Skin of body (tissue), 1 donor: ENCODE measurements at regions not wholly inside any gene's neighbourhood (a gene's known extent, or its start where the extent isn't known, plus 50 kb on each side); places are given as distances from the start of the nearest gene placed in this dataset.
A peak's percentile ranks its signal among the peaks of the same experiment; 100 is the strongest.
"Not testable (repeated sequence)": the region's sequence is repeated elsewhere in the genome, so short reads cannot be mapped to it uniquely, and the experiment has no call there.

Experiments
- DNase-seq: peaks from one replicate; lab custom pipeline; 2025; lab: John Stamatoyannopoulos, UW

DNA sequence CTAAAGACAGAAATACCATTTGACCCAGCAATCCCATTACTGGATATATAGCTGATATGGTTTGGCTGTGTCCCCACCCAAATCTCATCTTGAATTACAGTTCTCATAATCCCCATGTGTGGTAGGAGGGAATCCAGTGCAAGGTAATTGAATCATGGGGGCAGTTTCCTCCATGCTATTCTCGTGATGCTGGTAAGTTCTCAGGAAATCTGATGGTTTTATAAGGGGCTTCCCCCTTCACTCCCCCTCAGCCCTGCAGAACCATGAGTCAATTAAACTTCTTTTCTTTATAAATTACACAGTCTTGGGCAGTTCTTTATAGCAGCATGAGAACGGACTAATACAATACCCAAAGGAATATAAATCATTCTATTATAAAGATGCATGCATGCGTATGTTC lies 184.6 kb upstream of the NR3C1 start:
- DNase-seq: not testable (repeated sequence)

DNA sequence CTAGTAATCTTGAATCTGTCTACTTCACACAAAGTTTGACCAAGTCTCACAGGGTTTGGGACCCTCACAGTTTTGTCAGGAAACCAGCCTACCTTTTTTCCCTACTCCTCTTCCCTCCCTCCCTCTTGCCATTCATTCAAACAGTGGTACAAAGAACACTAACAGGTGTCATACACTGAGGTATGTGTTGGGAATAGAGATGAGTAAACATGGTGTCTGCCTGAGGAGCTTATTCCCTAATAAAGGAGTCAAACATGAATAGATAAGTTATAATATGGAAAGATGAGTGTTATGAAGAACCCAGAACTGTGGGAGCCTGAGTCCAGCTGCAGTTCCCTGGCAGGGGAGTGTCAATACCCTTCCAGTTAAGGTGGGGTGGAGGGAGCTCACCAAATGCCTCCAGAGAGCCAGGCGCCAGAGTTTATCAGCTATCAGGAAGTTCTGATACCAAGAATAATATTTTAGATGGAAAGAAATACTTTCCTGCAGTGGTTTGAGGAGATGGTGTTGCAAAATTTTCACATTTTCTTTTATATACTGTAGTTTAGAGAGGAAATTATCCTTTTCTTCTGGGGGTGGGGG lies 183.4 kb upstream of the NR3C1 start:
- no peak for DNase-seq

DNA sequence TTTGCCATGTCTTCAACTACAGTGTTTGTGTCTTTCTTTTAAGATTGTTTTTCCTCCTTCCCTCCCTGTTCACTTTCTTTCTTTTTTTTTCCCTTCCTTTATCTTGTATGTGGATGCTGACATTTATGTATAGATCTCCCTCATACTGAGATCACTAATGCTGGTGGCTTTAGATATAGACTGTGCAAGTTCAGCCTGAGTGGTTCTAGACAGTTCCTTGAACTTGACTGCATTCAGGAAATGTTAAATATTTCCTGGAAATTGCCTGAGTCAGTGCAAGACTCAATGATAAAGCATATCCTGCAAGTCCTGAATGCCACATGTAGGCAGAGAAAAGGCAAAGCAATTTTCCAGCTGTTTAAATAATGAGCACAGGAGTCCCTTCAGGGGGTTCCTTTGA lies 182.5 kb upstream of the NR3C1 start:
- DNase-seq: peak; percentile 15

DNA sequence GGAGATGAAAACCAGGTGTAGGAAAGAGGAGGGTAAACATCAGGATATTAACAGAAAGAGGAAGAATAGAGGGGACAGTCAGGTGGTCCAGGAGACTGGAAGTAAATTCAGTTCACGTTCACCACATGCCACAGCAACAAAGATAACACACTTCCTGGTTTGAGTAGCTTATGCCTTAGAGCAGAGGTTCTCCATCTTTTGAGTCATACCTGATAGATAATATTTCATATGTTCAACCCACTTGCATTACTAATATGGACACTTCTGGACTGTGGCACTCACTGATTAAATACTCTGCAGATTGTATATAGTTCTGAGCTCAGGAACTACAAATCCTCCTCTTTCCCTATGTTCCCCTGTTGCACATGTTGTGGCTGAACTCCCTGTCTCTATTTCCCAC lies 179.9 kb upstream of the NR3C1 start:
- no peak for DNase-seq

DNA sequence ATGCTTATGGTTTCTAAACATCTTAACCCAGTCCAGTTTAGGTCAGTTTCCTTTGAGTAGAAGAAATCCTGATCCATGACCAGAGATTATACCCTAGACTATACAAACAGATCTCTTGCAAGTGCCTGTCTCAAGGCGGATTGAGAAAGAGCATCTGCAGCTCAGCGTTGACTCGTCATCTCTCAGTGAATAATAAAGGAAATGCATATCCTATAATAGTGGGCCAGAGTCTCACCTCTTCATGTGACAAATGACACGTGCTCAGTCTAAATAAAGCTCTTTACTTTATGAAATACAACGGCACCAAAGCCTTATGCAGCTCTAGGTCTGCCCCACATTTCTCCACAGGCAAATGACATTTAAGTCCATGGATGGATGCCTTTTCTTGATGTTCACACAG lies 179.4 kb upstream of the NR3C1 start:
- no peak for DNase-seq

DNA sequence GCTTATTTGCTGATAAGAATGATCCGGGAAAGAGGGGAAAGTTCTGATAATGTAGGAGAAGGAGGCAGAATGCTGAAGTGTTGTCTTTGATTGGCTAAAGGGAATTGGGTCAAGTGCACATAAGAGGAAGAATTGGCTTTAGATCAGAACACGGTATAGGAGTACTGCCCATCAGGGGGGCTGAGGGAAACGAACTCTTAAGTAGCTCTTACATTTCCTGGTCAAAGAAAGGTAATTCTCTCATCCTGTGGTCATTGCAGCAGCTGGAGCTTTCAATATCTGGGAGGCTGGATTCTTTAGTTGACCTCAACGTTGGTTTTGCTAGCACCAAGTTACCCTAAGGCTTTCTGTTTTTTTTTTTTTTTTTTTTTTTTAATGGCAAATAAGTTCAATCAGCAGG lies 178.7 kb upstream of the NR3C1 start:
- no peak for DNase-seq

DNA sequence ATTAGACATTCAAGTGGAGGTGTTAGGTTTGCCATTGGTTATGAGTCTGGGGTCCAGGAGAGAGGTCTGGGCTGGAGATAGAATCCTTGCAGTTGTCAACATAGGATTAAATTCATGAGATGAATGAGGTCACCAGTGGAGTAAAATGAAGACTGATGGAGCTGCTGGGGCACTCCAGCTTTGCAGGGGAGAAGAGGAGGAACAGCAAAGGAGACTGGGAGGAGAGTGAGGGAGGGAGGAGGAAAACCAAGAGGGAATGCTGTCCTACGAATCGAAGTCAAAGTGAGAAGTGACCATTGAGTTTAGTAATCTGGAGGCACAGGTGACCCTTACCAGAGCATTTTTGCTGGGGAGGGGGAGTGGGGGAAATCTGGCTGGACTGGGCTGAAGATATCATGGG lies 178.2 kb upstream of the NR3C1 start:
- DNase-seq: no peak

DNA sequence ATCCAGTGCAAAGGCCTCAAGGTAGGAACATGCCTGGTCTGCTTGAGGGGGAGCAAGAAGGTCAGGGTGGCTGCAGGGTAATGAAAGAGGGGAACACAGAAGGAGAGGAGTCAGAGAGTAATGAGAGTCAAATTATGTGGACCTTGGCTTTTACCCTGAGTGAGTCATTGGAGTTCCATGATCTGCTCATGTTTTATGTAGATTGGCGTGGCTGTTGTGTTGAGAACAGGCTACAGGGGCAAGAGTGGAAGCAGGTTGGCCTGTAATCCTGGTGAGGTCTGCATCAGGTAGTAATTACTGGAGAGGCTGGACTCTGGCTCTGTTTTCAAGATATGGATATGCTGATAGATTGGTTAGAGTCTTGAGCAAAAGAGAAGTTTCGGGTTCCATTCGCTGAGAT lies 177.7 kb upstream of the NR3C1 start:
- no peak for DNase-seq

DNA sequence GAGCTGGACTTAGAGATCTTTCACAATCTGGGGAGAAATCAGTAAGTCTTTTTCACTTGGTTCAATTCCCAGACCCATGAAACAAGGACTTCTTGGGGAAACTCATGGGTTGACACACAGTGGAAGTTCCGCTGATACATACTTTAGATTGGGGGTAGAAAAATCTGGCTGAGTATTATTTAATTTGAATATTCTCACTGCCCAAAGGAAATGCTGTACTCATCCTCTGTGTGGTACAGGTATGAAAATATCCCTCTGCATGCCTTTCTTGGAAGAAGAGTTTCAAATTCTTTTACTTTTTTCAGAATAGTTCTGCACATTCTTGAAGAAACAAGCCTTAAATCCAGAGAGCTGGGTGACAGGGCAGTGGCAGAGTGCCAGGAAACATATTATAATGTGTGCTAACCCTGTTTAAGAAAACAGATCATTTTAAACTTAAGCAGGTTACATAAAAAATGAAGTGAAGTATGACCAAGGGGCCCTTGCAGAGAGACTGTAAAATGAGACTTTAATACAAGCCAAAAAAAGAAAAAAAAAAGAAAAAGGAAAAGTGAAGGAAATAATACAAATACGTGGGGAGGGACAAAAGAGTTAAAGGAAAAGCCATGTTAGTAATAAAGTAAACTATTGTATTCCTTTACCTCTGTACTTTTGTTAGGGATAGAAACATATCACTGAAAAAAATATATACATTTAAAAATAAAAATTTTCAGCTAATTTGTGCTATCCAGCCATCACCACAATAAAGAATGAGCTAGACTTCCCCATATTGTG lies 173.4 kb upstream of the NR3C1 start:
- DNase-seq: peak; percentile 44

DNA sequence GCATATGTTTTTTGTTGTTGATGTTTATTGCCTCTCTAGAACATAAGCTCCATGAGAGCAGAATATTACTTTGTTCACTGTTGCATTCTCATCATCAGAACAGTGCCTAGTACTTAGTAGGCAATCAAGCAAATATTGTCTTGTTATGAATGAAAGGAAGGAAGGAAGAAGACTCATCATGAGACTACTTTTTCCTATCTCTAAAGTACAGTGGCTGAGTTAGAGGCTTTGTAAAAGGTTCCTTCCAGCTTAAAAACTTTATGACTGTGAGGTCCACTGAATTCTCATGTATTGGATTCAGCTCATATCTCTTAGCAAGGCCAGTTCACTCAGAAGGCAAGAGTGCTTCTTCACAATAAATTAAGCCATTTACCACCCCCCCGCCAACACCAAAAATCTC lies 171.8 kb upstream of the NR3C1 start:
- no peak for DNase-seq

DNA sequence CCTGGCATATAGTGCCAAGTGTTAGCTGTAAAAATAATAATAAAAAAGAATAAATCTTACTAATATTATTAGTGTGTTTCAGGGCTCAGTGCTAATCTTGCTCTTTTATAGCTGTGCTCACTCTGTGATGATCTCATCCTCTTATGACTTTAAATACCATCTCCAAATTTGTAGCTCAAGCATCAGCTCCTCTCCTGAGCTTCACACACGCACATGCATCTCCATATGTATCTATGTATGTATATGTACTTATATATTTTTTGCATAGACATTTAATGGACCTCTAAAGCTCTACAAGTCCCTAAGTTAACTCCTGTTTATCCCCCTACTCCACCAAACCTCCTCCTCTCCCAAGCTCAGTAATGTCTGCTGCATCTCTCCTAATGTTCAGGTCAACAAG lies 170.8 kb upstream of the NR3C1 start:
- DNase-seq: no peak

DNA sequence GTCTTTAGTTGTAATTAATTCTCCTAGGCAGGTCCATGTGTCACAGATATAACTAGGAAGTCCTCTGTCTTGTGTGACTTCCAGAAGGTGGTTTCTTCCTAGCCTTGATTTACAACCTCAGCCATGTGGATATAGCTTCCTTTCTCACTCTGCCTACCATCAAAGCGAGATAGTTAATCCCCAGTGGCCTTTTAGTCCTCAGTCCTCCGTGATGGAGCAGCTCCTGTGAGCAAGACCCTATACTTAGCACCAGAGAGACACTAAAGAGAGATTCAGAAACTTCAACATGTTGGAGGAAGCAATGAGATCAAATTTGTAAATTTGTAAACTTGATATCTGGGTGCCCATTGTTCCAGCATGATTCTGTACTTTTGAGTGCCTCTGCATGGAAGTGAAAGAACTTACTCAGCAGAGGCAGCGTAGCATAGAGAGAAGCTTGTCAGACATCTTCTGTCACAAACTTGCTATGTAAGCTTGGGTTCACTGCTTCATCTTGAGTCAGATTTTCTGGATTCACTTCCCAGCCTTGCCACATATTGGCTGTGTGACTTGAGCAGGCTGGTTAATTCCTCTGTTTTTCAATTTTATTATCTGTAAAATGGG lies 170.2 kb upstream of the NR3C1 start:
- no peak for DNase-seq

DNA sequence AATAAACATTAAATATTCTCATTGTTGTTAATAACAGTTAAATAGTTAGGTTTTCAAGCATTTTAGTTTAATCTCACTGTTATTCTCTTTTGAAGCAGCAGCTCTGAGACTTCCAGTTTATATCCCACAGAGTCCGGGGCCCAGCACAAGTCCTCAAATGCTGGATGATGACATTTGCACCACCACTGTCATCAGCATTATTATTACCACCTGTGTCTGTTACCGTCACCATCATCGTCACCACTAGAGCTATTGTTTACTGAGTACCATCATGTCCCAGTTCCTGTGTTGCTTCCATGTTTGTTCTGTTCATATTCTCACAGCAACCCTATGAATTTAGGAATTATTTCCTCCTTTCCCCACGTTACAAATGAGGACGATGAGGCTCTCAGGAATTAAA lies 169.2 kb upstream of the NR3C1 start:
- DNase-seq: no peak

DNA sequence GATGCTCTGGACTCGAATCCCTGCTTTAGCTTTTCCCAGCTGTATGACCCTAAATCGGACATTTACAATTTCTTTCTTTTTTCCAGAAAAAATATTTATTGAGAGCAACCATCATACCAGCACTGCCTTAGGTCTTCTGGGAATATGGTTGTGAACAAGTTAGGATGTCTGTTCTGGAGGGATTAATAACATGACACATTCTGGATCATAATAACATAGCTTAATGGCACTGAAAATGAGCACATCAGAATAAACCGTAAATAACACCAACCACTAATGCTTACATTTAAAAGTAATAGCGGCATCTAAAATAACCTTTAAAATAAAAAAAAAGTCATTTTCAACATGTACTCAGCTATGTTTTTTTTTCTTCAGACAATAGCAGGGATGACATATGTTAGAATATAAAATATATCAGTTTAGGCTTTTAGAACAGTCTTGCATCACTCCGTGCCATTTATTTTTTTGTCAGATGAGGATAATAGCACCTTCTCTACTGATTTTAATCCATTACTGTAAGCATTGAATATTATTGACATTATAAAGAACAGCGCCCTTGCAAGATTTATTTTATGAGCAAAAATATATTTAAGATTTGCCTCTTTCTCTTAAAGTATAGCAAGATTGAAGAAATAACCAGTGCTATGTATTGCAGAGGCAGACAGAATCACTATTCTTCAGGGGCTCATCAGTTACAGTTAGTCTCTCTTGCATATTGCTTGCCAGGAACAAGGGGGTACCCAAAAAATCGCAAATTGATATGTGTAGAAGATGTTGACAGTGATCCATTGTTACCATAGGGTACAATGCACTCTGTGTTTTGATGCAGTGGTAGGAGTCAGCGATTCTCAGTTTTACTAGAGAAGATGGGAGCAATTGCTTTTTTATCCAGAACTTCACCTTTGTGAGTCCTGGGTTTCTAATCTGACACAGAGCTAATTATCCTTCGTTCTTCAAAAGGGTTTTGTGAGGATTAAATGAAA lies 168.4 kb upstream of the NR3C1 start:
- DNase-seq: no peak

DNA sequence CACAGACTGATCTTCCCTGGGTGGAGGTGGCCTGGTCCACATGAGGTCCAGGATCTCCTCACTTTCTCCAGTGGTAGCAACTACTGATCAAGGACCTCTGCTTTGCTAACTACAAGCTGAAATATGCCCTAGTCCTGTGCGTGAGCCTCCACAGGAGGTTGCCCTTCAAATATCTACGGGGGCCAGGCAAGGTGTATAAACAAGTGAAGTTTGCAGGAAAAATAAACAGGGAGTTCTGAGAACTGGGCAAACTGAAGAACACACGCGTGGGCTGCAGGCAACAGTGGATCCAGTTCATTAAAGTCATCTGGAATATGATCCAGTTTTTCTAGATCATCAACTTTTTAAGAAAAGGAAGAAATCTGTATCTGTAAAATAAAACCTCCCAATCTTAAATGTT lies 167.5 kb upstream of the NR3C1 start:
- DNase-seq: no peak

DNA sequence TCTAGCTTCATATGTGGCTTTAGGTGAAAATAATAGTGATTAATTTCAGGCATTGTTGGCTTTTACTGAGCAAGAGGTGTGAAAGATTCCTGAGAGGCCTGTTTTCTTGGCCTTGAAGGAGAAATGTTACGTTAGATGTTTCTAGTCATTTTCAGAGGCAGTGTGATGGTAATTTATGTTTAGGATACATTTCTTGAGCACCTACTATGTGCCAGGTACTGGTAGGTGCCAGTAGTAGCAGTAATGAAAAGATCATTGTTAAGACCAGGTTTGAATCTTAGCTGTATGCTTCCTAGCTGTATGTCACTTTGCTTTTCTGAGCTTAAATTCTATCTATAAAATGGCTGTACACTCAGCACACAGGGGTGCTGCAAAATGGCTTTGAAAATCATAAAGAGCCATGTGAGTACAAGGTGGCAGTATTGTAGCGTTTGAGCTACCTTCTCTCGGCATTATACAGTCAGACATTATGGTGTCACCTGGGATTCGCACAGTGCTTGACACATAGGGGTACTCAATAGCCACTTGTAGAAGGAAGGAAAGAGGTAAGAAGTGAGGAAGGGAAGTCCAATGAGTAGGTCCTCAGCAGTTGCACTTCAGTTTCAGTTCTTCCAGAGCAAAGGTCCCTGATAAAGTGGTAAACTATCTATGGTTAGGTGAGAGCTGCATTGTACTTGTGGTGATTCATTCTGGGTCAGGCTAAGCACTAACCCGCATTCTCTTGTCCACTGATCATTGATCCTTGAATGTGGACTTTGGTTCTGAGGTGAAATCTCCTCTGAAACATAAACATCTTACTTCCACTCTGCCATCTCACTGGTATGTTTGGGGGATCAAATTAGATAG lies 166.5 kb upstream of the NR3C1 start:
- no peak for DNase-seq

DNA sequence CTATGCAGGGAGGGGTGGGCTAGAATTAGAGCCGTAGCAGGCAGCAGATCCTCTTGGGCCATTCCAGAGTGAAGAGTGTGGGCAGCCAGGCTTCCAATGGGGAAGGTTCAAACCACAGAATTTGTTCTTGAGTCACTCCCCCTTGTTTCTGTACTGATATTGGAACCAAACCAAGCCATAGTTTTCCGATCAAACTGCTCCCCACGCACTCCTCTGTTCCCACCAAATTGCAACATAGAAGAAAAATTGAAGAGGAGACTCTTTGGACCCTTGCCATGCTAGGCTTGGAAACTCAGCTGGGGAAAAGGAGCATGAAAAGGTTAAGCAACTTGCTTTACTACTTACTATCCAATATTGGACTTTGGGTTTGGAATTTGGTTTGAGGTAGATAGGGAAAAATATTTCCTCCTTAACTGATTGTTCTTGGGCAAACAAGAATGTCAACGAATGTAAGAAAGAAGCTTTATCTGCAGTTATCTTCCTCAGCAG lies 165.8 kb upstream of the NR3C1 start:
- DNase-seq: no peak

DNA sequence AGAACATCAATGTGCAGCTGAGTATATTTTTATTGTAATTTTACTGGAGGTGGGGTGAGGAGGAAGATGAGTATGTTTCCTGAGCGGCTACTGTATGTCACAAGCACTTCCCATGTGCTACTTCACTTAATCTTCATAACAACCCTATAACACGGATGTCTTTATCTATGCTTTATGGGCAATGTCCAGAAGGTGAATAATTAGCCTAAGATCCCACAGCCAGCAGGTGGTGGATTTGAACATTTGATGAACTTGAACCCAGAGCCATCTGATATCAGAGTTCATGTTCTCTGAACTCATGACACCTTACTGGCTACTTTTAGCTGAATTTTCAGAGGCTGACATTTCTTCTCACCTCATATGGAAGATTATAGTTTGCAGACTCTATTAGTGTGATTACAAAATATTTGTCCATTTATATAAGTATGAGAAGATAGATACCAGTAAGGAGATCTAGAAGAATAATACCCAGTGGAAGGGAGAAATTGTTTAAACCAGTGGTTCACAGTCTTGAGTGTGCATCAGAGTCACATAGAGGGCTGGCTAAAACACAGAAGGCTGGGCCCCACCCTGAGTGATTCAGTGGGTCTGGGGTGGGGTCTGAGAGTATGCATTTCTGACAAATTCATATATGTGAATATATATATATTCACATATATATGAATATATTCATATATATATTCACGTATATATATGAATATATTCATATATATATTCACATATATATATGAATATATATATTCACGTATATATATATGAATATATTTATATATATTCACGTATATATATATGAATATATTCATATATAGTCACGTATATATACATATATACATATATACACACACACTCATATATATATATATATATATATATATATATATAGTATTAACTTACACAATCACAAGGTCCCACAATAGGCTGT lies 164.4 kb upstream of the NR3C1 start:
- no peak for DNase-seq

DNA sequence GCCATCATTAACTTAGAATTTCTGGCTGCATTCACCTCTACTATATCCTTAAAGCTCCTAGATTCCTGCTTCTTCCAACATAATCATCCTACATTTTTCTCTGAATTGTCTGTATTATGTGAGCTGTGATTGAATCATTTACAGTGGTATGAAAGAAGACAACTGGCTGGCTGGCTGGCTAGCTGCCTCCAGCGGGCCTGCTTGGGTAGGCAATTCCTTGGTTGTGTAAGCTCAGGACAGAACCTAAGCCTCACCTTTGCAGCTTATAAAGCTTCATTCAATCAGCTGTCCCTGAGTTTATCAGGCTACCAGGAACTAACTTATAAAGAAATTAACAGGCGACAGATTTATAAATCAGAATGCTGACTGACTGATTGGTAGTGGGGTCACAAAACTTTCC lies 162.7 kb upstream of the NR3C1 start:
- DNase-seq: no peak

DNA sequence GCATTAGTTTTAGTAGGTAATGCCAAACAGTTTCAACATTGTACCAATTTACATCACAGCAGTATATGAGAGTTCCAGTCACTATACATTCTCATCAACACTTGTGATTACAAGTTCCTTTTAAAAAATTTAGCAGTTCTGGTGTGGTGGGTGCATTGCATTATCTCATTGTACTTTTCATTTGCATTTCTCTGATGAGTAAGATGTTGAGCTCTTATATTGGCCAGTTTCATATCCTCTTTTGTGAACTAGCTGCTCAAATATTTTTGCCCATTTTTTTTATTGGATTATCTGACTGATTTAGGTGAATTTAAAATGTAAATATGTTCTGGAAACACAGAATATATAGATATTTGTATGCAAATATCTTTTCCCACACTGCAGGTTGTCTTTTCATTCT lies 160.9 kb upstream of the NR3C1 start:
- DNase-seq: no peak
